Lower lobe of right lung (tissue), 2 donors: ENCODE measurements at regions not wholly inside any gene's neighbourhood (a gene's known extent, or its start where the extent isn't known, plus 50 kb on each side); places are given as distances from the start of the nearest gene placed in this dataset.
"Not testable (repeated sequence)": the region's sequence is repeated elsewhere in the genome, so short reads cannot be mapped to it uniquely, and the experiment has no call there.

Experiments
- ATAC-seq, 2 donors: fragments of 200-7000 bp; cut with Tn5 transposase; one replicate each; pipeline ENCODE4 v1.9.1; 2020 to 2022; ENCODE audit warnings: mild to moderate bottlenecking in 2 of 2, moderate library complexity in 2 of 2
- DNase-seq: peaks from one replicate; pipeline ENCODE4 v3.0.0-alpha.2; 2020
- H3K27ac ChIP-seq: fragments of 200-600 bp; one replicate; pipeline ENCODE4 v1.8.0; 2022
- H3K27me3 ChIP-seq: fragments of 200-600 bp; one replicate; pipeline ENCODE4 v1.8.0; 2022; ENCODE audit warnings: low read depth
- H3K36me3 ChIP-seq: fragments of 200-600 bp; one replicate; pipeline ENCODE4 v1.8.0; 2022; ENCODE audit warnings: mild to moderate bottlenecking
- H3K4me1 ChIP-seq: fragments of 200-600 bp; one replicate; pipeline ENCODE4 v1.8.0; 2022
- H3K4me3 ChIP-seq: fragments of 200-600 bp; one replicate; pipeline ENCODE4 v1.8.0; 2022; ENCODE audit warnings: mild to moderate bottlenecking
- H3K9me3 ChIP-seq: fragments of 200-600 bp; one replicate; pipeline ENCODE4 v1.8.0; 2022
- intact Hi-C: fragments of 100-400 bp; cut with DNase I; formaldehyde crosslinking; loops from one replicate; pipeline ENCODE4 v1.11.0; 2022
- TF ChIP-seq, protein P1 (sequence below): fragments of 200-600 bp; IDR thresholded peaks from one replicate; pipeline ENCODE4 v1.8.0; 2022; ENCODE audit warnings: antibody characterized with exemption, mild to moderate bottlenecking
- donor health status: DM: no; HTN: yes; CAD: no; lungs with severe emphysema.

- Histone ChIP-seq H3K27me3 (no peaks in the 10 kb centered on the region), H3K9me3 (no peaks in the 10 kb centered on the region), H3K36me3 (no peaks in the 10 kb centered on the region), H3K4me1 (no peaks in the 10 kb centered on the region), H3K4me3 (no peak overlapping the region), H3K27ac (no peak overlapping the region)
- ATAC-seq (no peak), DNase-seq (no peak)
- intact Hi-C loops = no loop called here
- TF ChIP-seq, protein P1, sequence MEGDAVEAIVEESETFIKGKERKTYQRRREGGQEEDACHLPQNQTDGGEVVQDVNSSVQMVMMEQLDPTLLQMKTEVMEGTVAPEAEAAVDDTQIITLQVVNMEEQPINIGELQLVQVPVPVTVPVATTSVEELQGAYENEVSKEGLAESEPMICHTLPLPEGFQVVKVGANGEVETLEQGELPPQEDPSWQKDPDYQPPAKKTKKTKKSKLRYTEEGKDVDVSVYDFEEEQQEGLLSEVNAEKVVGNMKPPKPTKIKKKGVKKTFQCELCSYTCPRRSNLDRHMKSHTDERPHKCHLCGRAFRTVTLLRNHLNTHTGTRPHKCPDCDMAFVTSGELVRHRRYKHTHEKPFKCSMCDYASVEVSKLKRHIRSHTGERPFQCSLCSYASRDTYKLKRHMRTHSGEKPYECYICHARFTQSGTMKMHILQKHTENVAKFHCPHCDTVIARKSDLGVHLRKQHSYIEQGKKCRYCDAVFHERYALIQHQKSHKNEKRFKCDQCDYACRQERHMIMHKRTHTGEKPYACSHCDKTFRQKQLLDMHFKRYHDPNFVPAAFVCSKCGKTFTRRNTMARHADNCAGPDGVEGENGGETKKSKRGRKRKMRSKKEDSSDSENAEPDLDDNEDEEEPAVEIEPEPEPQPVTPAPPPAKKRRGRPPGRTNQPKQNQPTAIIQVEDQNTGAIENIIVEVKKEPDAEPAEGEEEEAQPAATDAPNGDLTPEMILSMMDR = no peak
Observed at GRCh38 chrX:137166591-137166990, 132.8 kb upstream of the GPR101 start.

- intact Hi-C loops = no loop called here
- ATAC-seq = no peak
- Histone ChIP-seq H3K4me3 (no peak overlapping the region), H3K4me1 (no peaks in the 10 kb centered on the region), H3K36me3 (no peaks in the 10 kb centered on the region), H3K27me3 (no peaks in the 10 kb centered on the region), H3K27ac (no peak overlapping the region), H3K9me3 (no peaks in the 10 kb centered on the region)
- TF ChIP-seq, protein P1 = no peak
- no peak for DNase-seq
Observed at GRCh38 chrX:137164329-137164728, 130.5 kb upstream of the GPR101 start.

DNA sequence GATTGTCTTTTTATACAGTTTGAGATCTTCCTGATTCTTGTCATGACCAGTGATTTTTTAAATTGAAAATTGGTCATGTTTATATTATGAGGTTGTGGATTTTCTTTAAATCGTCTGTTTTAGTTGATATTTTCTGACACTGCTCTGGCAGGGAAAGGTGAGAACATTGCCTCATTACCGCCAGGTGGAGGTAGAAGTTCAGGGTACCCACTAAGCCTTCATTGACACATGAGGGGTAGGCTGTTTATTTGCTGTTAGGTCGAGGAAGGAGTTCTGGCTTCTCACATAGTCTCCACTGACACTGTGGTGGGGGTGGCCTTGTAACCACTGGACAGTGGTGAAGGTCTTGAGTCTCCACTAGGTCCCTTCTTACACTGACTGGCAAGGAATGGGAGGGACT lies 117.6 kb upstream of the GPR101 start:
- TF ChIP-seq, protein P1 = no peak
- DNase-seq = no peak
- H3K4me1 ChIP-seq = no peaks in the 10 kb centered on the region
- no peaks in the 10 kb centered on the region for H3K36me3 ChIP-seq
- no peak for ATAC-seq
- H3K27me3 ChIP-seq = no peaks in the 10 kb centered on the region
- intact Hi-C loops = no loop called here
- H3K9me3 ChIP-seq = no peaks in the 10 kb centered on the region
- no peak overlapping the region for H3K27ac ChIP-seq
- no peak overlapping the region for H3K4me3 ChIP-seq

- Histone ChIP-seq H3K4me3 (no peak overlapping the region), H3K9me3 (no peaks in the 10 kb centered on the region), H3K27ac (no peak overlapping the region), H3K27me3 (no peaks in the 10 kb centered on the region), H3K4me1 (no peaks in the 10 kb centered on the region), H3K36me3 (no peaks in the 10 kb centered on the region)
- no peak for ATAC-seq
- TF ChIP-seq, protein P1 = no peak
- DNase-seq = no peak
- intact Hi-C loops = no loop called here
Observed at GRCh38 chrX:137143864-137144263, 110.1 kb upstream of the GPR101 start.

DNA sequence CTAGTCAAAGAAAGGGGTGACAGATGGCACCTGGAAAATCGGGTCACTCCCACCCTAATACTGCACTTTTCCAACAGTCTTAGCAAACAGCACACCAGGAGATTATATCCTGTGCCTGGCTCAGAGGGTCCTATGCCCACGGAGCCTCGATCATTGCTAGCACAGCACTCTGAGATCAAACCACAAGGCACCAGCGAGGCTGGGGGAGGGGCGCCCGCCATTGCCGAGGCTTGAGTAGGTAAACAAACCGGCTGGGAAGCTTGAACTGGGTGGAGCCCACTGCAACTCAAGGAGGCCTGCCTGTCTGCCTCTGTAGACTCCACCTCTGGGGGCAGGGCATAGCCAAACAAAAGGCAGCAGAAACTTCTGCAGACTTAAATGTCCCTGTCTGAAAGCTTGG lies 88.9 kb upstream of the GPR101 start:
- not testable (repeated sequence) for H3K27ac ChIP-seq

DNA sequence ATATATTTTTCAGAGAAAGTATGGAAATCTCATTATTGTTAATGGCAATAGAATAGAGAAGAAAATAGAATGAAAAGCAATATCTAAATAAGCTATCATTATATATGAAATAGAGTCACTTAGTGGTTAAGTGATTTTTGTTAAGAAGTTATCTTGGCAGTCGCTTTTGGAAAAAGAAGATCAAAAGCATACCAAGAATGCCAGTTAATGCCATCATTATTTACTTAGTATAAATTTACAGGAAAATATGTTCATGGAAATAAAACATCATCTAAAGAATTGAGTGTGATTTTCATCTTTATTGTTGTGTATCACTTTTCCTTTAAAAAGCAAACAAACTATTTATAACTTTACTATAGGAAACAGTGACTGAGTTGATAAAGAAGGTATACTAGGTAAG lies 85.3 kb upstream of the GPR101 start:
- intact Hi-C loops = no loop called here
- DNase-seq (no peak), ATAC-seq (no peak)
- Histone ChIP-seq H3K27ac (no peak overlapping the region), H3K27me3 (no peaks in the 10 kb centered on the region), H3K4me1 (no peaks in the 10 kb centered on the region), H3K4me3 (no peak overlapping the region), H3K36me3 (no peaks in the 10 kb centered on the region), H3K9me3 (no peaks in the 10 kb centered on the region)
- TF ChIP-seq, protein P1 = no peak

More for the DNA sequence above, 88.9 kb upstream of the GPR101 start:
- H3K36me3 ChIP-seq, DNase-seq, H3K27me3 ChIP-seq, ATAC-seq, H3K4me3 ChIP-seq, H3K4me1 ChIP-seq, intact Hi-C loops, H3K9me3 ChIP-seq: not testable (repeated sequence)
